Retinal pigment epithelial cell (primary cell): ENCODE measurements at regions not wholly inside any gene's neighbourhood (a gene's known extent, or its start where the extent isn't known, plus 50 kb on each side); places are given as distances from the start of the nearest gene placed in this dataset.

Source experiments
- DNase-seq: peaks from one replicate; pipeline ENCODE4 v3.0.0-alpha.2; 2010; ENCODE audit warnings: low read depth
- H3K4me3 ChIP-seq: 2 replicates; pipeline ENCODE4 v1.5.1; 2011; ENCODE audit warnings: mild to moderate bottlenecking, low read length, control low read depth, moderate library complexity
- TF ChIP-seq, protein P1 (sequence below): conservative IDR thresholded peaks from 2 replicates; pipeline ENCODE4 v1.5.1; 2011; ENCODE audit warnings: low read depth, low read length, control low read depth, inconsistent platforms

DNA sequence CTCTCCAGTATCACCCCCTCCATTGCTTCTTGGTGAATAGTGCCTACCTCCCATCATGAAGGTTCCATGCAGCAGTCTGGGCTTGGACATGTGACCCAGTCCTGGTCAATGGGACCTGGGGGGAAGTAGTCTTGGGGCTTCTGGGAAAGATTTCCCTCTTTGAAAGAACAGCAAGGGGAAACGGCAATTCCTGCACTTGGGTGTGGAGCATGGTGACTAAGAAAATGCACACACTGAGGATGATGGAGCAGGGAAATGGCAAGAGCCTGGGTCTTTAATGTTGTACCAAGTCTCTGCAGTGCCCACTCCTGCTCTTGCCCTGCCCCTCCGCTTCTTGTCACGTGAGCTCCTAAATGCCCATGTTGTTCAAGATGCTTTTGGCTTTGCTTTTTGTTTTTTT lies 131.4 kb upstream of the SIX2 start:
- no peak for DNase-seq
- TF ChIP-seq, protein P1, sequence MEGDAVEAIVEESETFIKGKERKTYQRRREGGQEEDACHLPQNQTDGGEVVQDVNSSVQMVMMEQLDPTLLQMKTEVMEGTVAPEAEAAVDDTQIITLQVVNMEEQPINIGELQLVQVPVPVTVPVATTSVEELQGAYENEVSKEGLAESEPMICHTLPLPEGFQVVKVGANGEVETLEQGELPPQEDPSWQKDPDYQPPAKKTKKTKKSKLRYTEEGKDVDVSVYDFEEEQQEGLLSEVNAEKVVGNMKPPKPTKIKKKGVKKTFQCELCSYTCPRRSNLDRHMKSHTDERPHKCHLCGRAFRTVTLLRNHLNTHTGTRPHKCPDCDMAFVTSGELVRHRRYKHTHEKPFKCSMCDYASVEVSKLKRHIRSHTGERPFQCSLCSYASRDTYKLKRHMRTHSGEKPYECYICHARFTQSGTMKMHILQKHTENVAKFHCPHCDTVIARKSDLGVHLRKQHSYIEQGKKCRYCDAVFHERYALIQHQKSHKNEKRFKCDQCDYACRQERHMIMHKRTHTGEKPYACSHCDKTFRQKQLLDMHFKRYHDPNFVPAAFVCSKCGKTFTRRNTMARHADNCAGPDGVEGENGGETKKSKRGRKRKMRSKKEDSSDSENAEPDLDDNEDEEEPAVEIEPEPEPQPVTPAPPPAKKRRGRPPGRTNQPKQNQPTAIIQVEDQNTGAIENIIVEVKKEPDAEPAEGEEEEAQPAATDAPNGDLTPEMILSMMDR, result no peak
- no peak overlapping the region for H3K4me3 ChIP-seq

GRCh38 chr2:45138904-45139303 lies 129.7 kb upstream of the SIX2 start:
- H3K4me3 ChIP-seq, result no peak overlapping the region
- TF ChIP-seq, protein P1, result no peak
- DNase-seq, result no peak

- H3K4me3 ChIP-seq, result no peak overlapping the region
- DNase-seq, result no peak
- TF ChIP-seq, protein P1, result no peak
Measured at GRCh38 chr2:45137966-45138695, 128.9 kb upstream of the SIX2 start.

DNA sequence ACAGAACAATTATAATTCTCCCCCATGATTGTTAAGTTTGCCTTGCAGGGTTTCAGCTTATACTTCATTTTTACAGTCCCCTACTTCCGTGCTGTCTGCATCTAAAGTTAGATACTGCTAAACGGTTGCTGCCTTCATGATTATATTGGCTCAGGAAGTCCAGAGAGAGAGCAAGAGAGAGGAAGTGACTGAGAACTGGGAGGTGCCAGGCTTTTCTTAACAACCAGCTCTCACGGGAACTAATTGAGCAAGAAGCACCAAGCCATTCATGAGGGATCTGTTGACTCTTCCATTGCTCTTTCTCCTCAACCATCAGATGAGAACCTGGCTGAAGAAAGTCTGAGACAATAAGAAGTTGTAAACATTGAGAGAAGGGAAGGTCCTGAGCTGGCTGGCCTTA lies 125.5 kb upstream of the SIX2 start:
- H3K4me3 ChIP-seq, result no peak overlapping the region
- TF ChIP-seq, protein P1, result no peak
- DNase-seq, result no peak

DNA sequence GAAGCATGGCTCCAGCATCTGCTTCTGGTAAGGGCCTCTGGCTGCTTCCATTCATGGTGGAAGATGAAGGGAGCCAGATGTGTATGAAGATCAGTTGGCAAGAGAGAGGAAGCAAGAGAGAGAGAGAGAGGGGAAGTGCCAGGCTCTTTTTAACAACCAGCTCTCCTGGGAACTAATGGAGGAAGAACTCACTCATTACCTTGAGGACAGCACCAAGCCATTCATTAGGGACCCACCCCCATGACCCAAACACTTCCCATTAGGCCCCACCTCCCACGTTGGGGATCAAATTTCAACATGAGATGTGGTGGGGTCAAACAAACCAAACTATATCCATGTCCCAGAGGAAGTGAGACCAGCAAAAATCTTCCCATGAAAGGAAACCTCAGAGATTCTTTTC lies 124.8 kb upstream of the SIX2 start:
- DNase-seq, result no peak
- H3K4me3 ChIP-seq, result no peak overlapping the region
- TF ChIP-seq, protein P1, result no peak

GRCh38 chr2:45132551-45132950 lies 123.3 kb upstream of the SIX2 start:
- DNase-seq, result no peak
- TF ChIP-seq, protein P1, result no peak
- no peak overlapping the region for H3K4me3 ChIP-seq

- TF ChIP-seq, protein P1, result no peak
- no peak overlapping the region for H3K4me3 ChIP-seq
- DNase-seq, result no peak
Measured at GRCh38 chr2:45131587-45131986, 122.3 kb upstream of the SIX2 start.
